Lower lobe of right lung (tissue), 2 donors: ENCODE measurements at regions not wholly inside any gene's neighbourhood (a gene's known extent, or its start where the extent isn't known, plus 50 kb on each side); places are given as distances from the start of the nearest gene placed in this dataset.

Source experiments
- ATAC-seq, 2 donors: fragments of 200-7000 bp; cut with Tn5 transposase; one replicate each; pipeline ENCODE4 v1.9.1; 2020 to 2022; ENCODE audit warnings: mild to moderate bottlenecking in 2 of 2, moderate library complexity in 2 of 2
- DNase-seq: peaks from one replicate; pipeline ENCODE4 v3.0.0-alpha.2; 2020
- H3K27ac ChIP-seq: fragments of 200-600 bp; one replicate; pipeline ENCODE4 v1.8.0; 2022
- H3K27me3 ChIP-seq: fragments of 200-600 bp; one replicate; pipeline ENCODE4 v1.8.0; 2022; ENCODE audit warnings: low read depth
- H3K36me3 ChIP-seq: fragments of 200-600 bp; one replicate; pipeline ENCODE4 v1.8.0; 2022; ENCODE audit warnings: mild to moderate bottlenecking
- H3K4me1 ChIP-seq: fragments of 200-600 bp; one replicate; pipeline ENCODE4 v1.8.0; 2022
- H3K4me3 ChIP-seq: fragments of 200-600 bp; one replicate; pipeline ENCODE4 v1.8.0; 2022; ENCODE audit warnings: mild to moderate bottlenecking
- H3K9me3 ChIP-seq: fragments of 200-600 bp; one replicate; pipeline ENCODE4 v1.8.0; 2022
- CTCF ChIP-seq: fragments of 200-600 bp; IDR thresholded peaks from one replicate; pipeline ENCODE4 v1.8.0; 2022; ENCODE audit warnings: antibody characterized with exemption, mild to moderate bottlenecking
- intact Hi-C: fragments of 100-400 bp; cut with DNase I; formaldehyde crosslinking; loops from one replicate; pipeline ENCODE4 v1.11.0; 2022
- donor health status: DM: no; HTN: yes; CAD: no; lungs with severe emphysema.

- Histone ChIP-seq H3K27ac (no peak overlapping the region), H3K9me3 (no peaks in the 10 kb centered on the region), H3K4me1 (no peaks in the 10 kb centered on the region), H3K36me3 (no peaks in the 10 kb centered on the region), H3K27me3 (no peaks in the 10 kb centered on the region), H3K4me3 (no peak overlapping the region)
- no peak for TF ChIP-seq CTCF
- DNase-seq: no peak
- intact Hi-C loops: no loop called here
- no peak for ATAC-seq
Observed at GRCh38 chr5:71887680-71888079, 168.6 kb downstream of the CARTPT start.

DNA sequence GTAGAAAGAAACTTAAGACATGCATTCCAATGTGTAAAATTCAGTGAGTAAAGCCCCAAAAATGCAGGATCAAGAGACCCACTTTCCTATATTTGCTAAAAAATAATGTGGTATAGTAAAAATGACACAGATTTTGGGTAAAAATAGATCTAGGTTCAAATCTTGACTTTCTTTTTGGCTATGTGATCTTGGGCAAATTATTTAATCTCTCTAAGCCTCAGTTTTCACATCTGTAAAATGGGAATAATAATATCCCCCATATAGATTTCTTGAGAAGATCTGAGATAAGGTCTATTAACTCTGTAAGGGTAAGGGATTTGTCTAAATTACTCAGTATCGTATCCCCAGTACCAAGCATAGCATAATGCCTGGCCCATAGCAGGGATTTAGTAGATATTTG lies 172.3 kb downstream of the CARTPT start:
- H3K36me3 ChIP-seq: no peaks in the 10 kb centered on the region
- H3K27ac ChIP-seq: no peak overlapping the region
- no peaks in the 10 kb centered on the region for H3K4me1 ChIP-seq
- no peak overlapping the region for H3K4me3 ChIP-seq
- no peak for TF ChIP-seq CTCF
- no peaks in the 10 kb centered on the region for H3K27me3 ChIP-seq
- no peaks in the 10 kb centered on the region for H3K9me3 ChIP-seq
- intact Hi-C loops: no loop called here
- DNase-seq: no peak
- ATAC-seq: no peak

DNA sequence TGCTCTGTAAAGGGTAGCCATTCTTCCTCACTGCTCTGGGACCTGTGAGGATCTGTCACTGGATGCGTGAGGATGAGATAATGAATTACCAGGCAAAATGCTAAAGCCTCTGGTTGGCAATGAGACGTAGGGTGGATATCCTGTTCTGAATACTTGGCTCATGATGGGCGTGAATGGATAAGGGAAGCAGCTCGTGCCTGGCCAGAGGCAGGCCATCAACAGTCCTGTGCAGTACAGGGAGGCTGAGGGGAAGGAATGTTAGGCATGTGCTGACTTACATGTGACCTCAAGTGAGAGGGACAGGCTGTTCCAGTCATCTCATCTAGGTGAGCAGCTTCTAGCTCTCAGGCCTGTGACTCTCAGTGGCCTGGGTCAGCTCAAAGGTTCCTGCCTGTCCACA lies 172.8 kb downstream of the CARTPT start:
- no peak for DNase-seq
- Histone ChIP-seq H3K4me3 (no peak overlapping the region), H3K27me3 (no peaks in the 10 kb centered on the region), H3K27ac (no peak overlapping the region), H3K36me3 (no peaks in the 10 kb centered on the region), H3K4me1 (no peaks in the 10 kb centered on the region), H3K9me3 (no peaks in the 10 kb centered on the region)
- ATAC-seq: peak; percentile 73 to 82
- intact Hi-C loops: no loop called here
- TF ChIP-seq CTCF: no peak

DNA sequence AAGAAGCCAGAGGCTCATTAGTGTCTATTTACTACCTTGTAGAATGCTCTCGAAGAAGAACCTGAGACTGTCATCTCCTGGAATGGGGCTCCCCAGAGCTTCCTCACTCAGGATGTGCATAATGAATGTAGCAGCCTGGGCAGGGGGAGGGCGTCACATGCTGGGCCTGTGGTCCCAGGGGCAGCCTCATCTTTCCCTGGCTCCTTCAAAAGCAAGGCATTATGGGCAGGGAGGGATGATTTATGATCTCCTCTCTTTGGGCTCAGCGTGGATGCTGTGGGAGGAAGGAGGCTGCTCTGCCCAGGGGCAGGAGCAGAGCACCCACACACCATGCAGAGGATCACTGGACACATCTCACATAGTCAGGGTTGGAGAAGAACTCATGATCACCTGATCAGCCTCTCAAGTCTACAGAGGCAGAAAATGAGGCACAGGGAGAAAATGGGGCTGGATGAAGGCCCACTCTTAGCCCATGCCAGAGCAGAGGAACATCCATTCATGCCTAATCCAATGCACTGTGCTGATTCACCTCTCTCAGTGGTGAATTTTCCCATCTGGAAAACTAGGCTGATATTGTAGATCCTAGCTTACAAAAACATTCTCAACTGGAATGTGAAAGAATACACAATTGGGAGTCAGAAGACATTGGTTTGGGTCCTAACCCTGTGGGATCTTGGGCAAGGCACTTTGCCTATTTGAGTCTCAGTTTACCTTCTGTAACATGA lies 173.7 kb downstream of the CARTPT start:
- H3K9me3 ChIP-seq: no peaks in the 10 kb centered on the region
- TF ChIP-seq CTCF: no peak
- no peak overlapping the region for H3K27ac ChIP-seq
- H3K4me1 ChIP-seq: no peaks in the 10 kb centered on the region
- ATAC-seq (no peak), DNase-seq (no peak)
- no peaks in the 10 kb centered on the region for H3K27me3 ChIP-seq
- intact Hi-C loops: no loop called here
- H3K4me3 ChIP-seq: no peak overlapping the region
- H3K36me3 ChIP-seq: no peaks in the 10 kb centered on the region

GRCh38 chr5:71893451-71893850 lies 174.4 kb downstream of the CARTPT start:
- ATAC-seq (no peak), DNase-seq (no peak)
- Histone ChIP-seq H3K27ac (no peak overlapping the region), H3K36me3 (no peaks in the 10 kb centered on the region), H3K4me1 (no peaks in the 10 kb centered on the region), H3K4me3 (no peak overlapping the region), H3K27me3 (no peaks in the 10 kb centered on the region), H3K9me3 (no peaks in the 10 kb centered on the region)
- no peak for TF ChIP-seq CTCF
- intact Hi-C loops: no loop called here
